Femur (tissue), 1 donor: ENCODE measurements at regions not wholly inside any gene's neighbourhood (a gene's known extent, or its start where the extent isn't known, plus 50 kb on each side); places are given as distances from the start of the nearest gene placed in this dataset.
"Not testable (repeated sequence)": the region's sequence is repeated elsewhere in the genome, so short reads cannot be mapped to it uniquely, and the experiment has no call there.

Experiments used
- DNase-seq: peaks from one replicate; pipeline ENCODE4 v3.0.0-alpha.2; 2017

GRCh38 chr2:62325398-62325797 is 129.5 kb downstream of the B3GNT2 start:
- no peak for DNase-seq

- no peak for DNase-seq
Observed at GRCh38 chr2:62321380-62322289, 125.7 kb downstream of the B3GNT2 start.

GRCh38 chr2:62320657-62321357 is 124.9 kb downstream of the B3GNT2 start:
- no peak for DNase-seq

GRCh38 chr2:62320137-62320536 is 124.2 kb downstream of the B3GNT2 start:
- not testable (repeated sequence) for DNase-seq

- DNase-seq, result no peak
Observed at GRCh38 chr2:62319070-62319469, 123.2 kb downstream of the B3GNT2 start.

GRCh38 chr2:62315476-62315875 is 119.6 kb downstream of the B3GNT2 start:
- no peak for DNase-seq

- DNase-seq, result no peak
Observed at GRCh38 chr2:62314291-62314690, 118.4 kb downstream of the B3GNT2 start.

- DNase-seq, result no peak
Observed at GRCh38 chr2:62313449-62314227, 117.7 kb downstream of the B3GNT2 start.

- no peak for DNase-seq
Observed at GRCh38 chr2:62309465-62310091, 113.7 kb downstream of the B3GNT2 start.

GRCh38 chr2:62309081-62309464 is 113.2 kb downstream of the B3GNT2 start:
- DNase-seq, result no peak

GRCh38 chr2:62307469-62308389 is 111.8 kb downstream of the B3GNT2 start:
- no peak for DNase-seq

GRCh38 chr2:62306751-62307468 is 111.0 kb downstream of the B3GNT2 start:
- no peak for DNase-seq

GRCh38 chr2:62305421-62306176 is 109.7 kb downstream of the B3GNT2 start:
- no peak for DNase-seq

- DNase-seq, result peak; percentile 46
Observed at GRCh38 chr2:62304429-62305417, 108.8 kb downstream of the B3GNT2 start.

- no peak for DNase-seq
Observed at GRCh38 chr2:62303788-62304187, 107.9 kb downstream of the B3GNT2 start.

- no peak for DNase-seq
Observed at GRCh38 chr2:62302631-62303435, 106.9 kb downstream of the B3GNT2 start.

GRCh38 chr2:62300925-62301324 is 105.0 kb downstream of the B3GNT2 start:
- no peak for DNase-seq

GRCh38 chr2:62297624-62298010 is 101.7 kb downstream of the B3GNT2 start:
- no peak for DNase-seq
